H9 (cell line): ENCODE measurements at regions not wholly inside any gene's neighbourhood (a gene's known extent, or its start where the extent isn't known, plus 50 kb on each side); places are given as distances from the start of the nearest gene placed in this dataset.

Experiments used
- DNase-seq: peaks from one replicate; pipeline ENCODE4 v3.0.0-alpha.2; 2017
- H2AFZ ChIP-seq: one replicate; pipeline ENCODE4 v1.6.1; 2013; ENCODE audit warnings: mild to moderate bottlenecking, low read length, control low read depth, moderate library complexity
- H2AK5ac ChIP-seq: 2 replicates; pipeline ENCODE4 v1.6.1; 2013; ENCODE audit warnings: low read length, control low read depth, mixed read lengths; ENCODE audit not compliant: insufficient read length
- H2BK120ac ChIP-seq: one replicate; pipeline ENCODE4 v1.6.1; 2013; ENCODE audit warnings: low read depth, mild to moderate bottlenecking, low read length, control low read depth, inconsistent platforms; ENCODE audit not compliant: poor library complexity, severe bottlenecking
- H2BK12ac ChIP-seq: 2 replicates; pipeline ENCODE4 v1.6.1; 2013; ENCODE audit warnings: low read length, control low read depth, mixed read lengths, low read depth; ENCODE audit not compliant: insufficient read length
- H2BK15ac ChIP-seq: 2 replicates; pipeline ENCODE4 v1.6.1; 2013; ENCODE audit warnings: low read depth, low read length, control low read depth
- H2BK20ac ChIP-seq: one replicate; pipeline ENCODE4 v1.6.1; 2013; ENCODE audit warnings: low read depth, mild to moderate bottlenecking, low read length, control low read depth, inconsistent platforms; ENCODE audit not compliant: poor library complexity, severe bottlenecking
- H2BK5ac ChIP-seq: 2 replicates; pipeline ENCODE4 v1.6.1; 2013; ENCODE audit warnings: low read length, control low read depth, mixed read lengths; ENCODE audit not compliant: insufficient read length
- H3K14ac ChIP-seq: 2 replicates; pipeline ENCODE4 v1.6.1; 2013; ENCODE audit warnings: low read length, control low read depth; ENCODE audit not compliant: insufficient read depth
- H3K18ac ChIP-seq: 2 replicates; pipeline ENCODE4 v1.6.1; 2013; ENCODE audit warnings: low read depth, mild to moderate bottlenecking, mixed read lengths, low read length, control low read depth; ENCODE audit not compliant: insufficient read length
- H3K23ac ChIP-seq: 2 replicates; pipeline ENCODE4 v1.6.1; 2013; ENCODE audit warnings: low read length, control low read depth, mixed read lengths, low read depth; ENCODE audit not compliant: insufficient read length
- H3K23me2 ChIP-seq: 2 replicates; pipeline ENCODE4 v1.6.1; 2013; ENCODE audit warnings: low read depth, mild to moderate bottlenecking, mixed read lengths, low read length, control low read depth; ENCODE audit not compliant: insufficient read length, poor library complexity, severe bottlenecking
- H3K27ac ChIP-seq: 2 replicates; pipeline ENCODE4 v1.5.1; 2013; ENCODE audit warnings: low read length, control low read depth, mixed read lengths, low read depth; ENCODE audit not compliant: insufficient read length
- H3K27me3 ChIP-seq: 2 replicates; pipeline ENCODE4 v1.6.1; 2013; ENCODE audit warnings: low read length, control low read depth, inconsistent platforms; ENCODE audit not compliant: insufficient read depth
- H3K4ac ChIP-seq: 2 replicates; pipeline ENCODE4 v1.6.1; 2013; ENCODE audit warnings: low read depth, mild to moderate bottlenecking, control low read depth, inconsistent platforms, low read length, moderate library complexity
- H3K4me1 ChIP-seq: 2 replicates; pipeline ENCODE4 v1.6.1; 2013; ENCODE audit warnings: low read length, control low read depth, inconsistent platforms; ENCODE audit not compliant: insufficient read depth
- H3K4me2 ChIP-seq: 2 replicates; pipeline ENCODE4 v1.6.1; 2013; ENCODE audit warnings: low read length, control low read depth, mixed read lengths; ENCODE audit not compliant: insufficient read length, insufficient read depth
- H3K56ac ChIP-seq: 2 replicates; pipeline ENCODE4 v1.6.1; 2013; ENCODE audit warnings: low read depth, mild to moderate bottlenecking, mixed read lengths, low read length, control low read depth; ENCODE audit not compliant: insufficient read length
- H3K79me1 ChIP-seq: 2 replicates; pipeline ENCODE4 v1.6.1; 2013; ENCODE audit warnings: low read depth, mild to moderate bottlenecking, moderate library complexity, low read length, control low read depth, inconsistent platforms; ENCODE audit not compliant: insufficient read depth, poor library complexity, severe bottlenecking
- H3K79me2 ChIP-seq: 2 replicates; pipeline ENCODE4 v1.6.1; 2013; ENCODE audit warnings: low read length, control low read depth, inconsistent platforms; ENCODE audit not compliant: insufficient read depth
- H3K9ac ChIP-seq: 2 replicates; pipeline ENCODE4 v1.6.1; 2013; ENCODE audit warnings: low read length, control low read depth, mixed read lengths; ENCODE audit not compliant: insufficient read length; ENCODE audit errors: extremely low read depth
- H3K9me3 ChIP-seq: one replicate; pipeline ENCODE4 v1.6.1; 2013; ENCODE audit warnings: low read depth, low read length, inconsistent platforms; ENCODE audit not compliant: control insufficient read depth
- H3T11ph ChIP-seq: one replicate; pipeline ENCODE4 v1.6.1; 2013; ENCODE audit warnings: mild to moderate bottlenecking, low read length, control low read depth, inconsistent platforms
- H4K20me1 ChIP-seq: one replicate; pipeline ENCODE4 v1.6.1; 2013; ENCODE audit not compliant: control insufficient read depth, insufficient read length, insufficient read depth
- H4K5ac ChIP-seq: 2 replicates; pipeline ENCODE4 v1.6.1; 2013; ENCODE audit warnings: low read depth, mild to moderate bottlenecking, mixed read lengths, low read length, control low read depth; ENCODE audit not compliant: insufficient read length
- H4K8ac ChIP-seq: replicated peaks from 2 replicates; pipeline ENCODE4 v1.6.1; 2013; ENCODE audit warnings: low read length, control low read depth, mixed read lengths, low read depth; ENCODE audit not compliant: insufficient read length
- H4K91ac ChIP-seq: 2 replicates; pipeline ENCODE4 v1.6.1; 2013; ENCODE audit warnings: low read depth, mild to moderate bottlenecking, moderate library complexity, mixed read lengths, low read length, control low read depth; ENCODE audit not compliant: insufficient read length
- H3K27ac Mint-ChIP-seq, 3 experiments: 2 replicates in 2 of 3; 3 replicates in 1 of 3; pipeline ENCODE4 v1.8.0; 2020 to 2021; ENCODE audit warnings: mixed read lengths in 3 of 3, mild to moderate bottlenecking in 1 of 3, moderate library complexity in 1 of 3
- H3K27me3 Mint-ChIP-seq: 2 replicates; pipeline ENCODE4 v1.8.0; 2021; ENCODE audit warnings: low read depth, mild to moderate bottlenecking, moderate library complexity, mixed read lengths
- H3K36me3 Mint-ChIP-seq, 3 experiments: 2 replicates in 2 of 3; 3 replicates in 1 of 3; pipeline ENCODE4 v1.8.0; 2020 to 2021; ENCODE audit warnings: low read depth in 3 of 3, mixed read lengths in 3 of 3; ENCODE audit not compliant: insufficient read depth in 1 of 3
- H3K4me1 Mint-ChIP-seq, 2 experiments: 2 replicates each; pipeline ENCODE4 v1.8.0; 2020; ENCODE audit warnings: mixed read lengths in 2 of 2
- H3K4me3 Mint-ChIP-seq, 2 experiments: 2 replicates in 1 of 2; 3 replicates in 1 of 2; pipeline ENCODE4 v1.8.0; 2020 to 2021; ENCODE audit warnings: mild to moderate bottlenecking in 2 of 2, mixed read lengths in 2 of 2, moderate library complexity in 1 of 2
- H3K9me3 Mint-ChIP-seq, 2 experiments: 2 replicates in 1 of 2; 3 replicates in 1 of 2; pipeline ENCODE4 v1.8.0; 2020; ENCODE audit warnings: mild to moderate bottlenecking in 2 of 2, mixed read lengths in 2 of 2, moderate library complexity in 1 of 2
- CTCF ChIP-seq: fragments of 200-600 bp; sonication (generic); conservative IDR thresholded peaks from 3 replicates; pipeline ENCODE4 v1.8.0; 2021; ENCODE audit warnings: antibody characterized with exemption, mild to moderate bottlenecking
- WGBS: extraction: QIAGEN DNeasy Blood & Tissue Kit; methylation state at CpG from one replicate; pipeline ENCODE4 v1.1.7; 2013; ENCODE audit warnings: missing lambda C conversion rate, low lambda C conversion rate, mixed read lengths; ENCODE audit not compliant: insufficient read length; ENCODE audit errors: extremely low coverage; 5-methylcytosine and 5-hydroxymethylcytosine counted together

GRCh38 chr6:112581015-112581414, 233.9 kb downstream of the RFPL4B start:
- no peak overlapping the region for H3K18ac ChIP-seq
- TF ChIP-seq CTCF, result no peak
- Mint-ChIP-seq H3K4me3 (no peak overlapping the region), H3K9me3 (peaks cover 0 to 4% of the 10 kb centered on the region in 2 experiments; a peak in 1 of 5 replicates), H3K4me1 (no peaks in the 10 kb centered on the region), H3K36me3 (no peaks in the 10 kb centered on the region), H3K27ac (no peak overlapping the region), H3K27me3 (no peaks in the 10 kb centered on the region)
- H4K91ac ChIP-seq, result no peak overlapping the region
- no peaks in the 10 kb centered on the region for H3K23me2 ChIP-seq
- no peaks in the 10 kb centered on the region for H3K4me1 ChIP-seq
- no peak overlapping the region for H3K9ac ChIP-seq
- no peak overlapping the region for H3K56ac ChIP-seq
- H3K79me2 ChIP-seq, result no peaks in the 10 kb centered on the region
- H3K14ac ChIP-seq, result no peak overlapping the region
- H3K9me3 ChIP-seq, result no peaks in the 10 kb centered on the region
- H3K23ac ChIP-seq, result no peak overlapping the region
- no peak overlapping the region for H2BK15ac ChIP-seq
- H2AFZ ChIP-seq, result no peak overlapping the region
- H3T11ph ChIP-seq, result no peak overlapping the region
- H4K5ac ChIP-seq, result no peak overlapping the region
- no peaks in the 10 kb centered on the region for H3K79me1 ChIP-seq
- H3K4me2 ChIP-seq, result no peak overlapping the region
- H2BK12ac ChIP-seq, result no peak overlapping the region
- no peak overlapping the region for H2BK120ac ChIP-seq
- no peak overlapping the region for H2BK5ac ChIP-seq
- H3K27ac ChIP-seq, result no peak overlapping the region
- WGBS, result no CpG with 5 or more reads among the region's 1 CpG
- no peaks in the 10 kb centered on the region for H3K27me3 ChIP-seq
- no peak overlapping the region for H4K8ac ChIP-seq
- no peak overlapping the region for H3K4ac ChIP-seq
- no peak overlapping the region for H2AK5ac ChIP-seq
- no peak for DNase-seq
- H4K20me1 ChIP-seq, result no peaks in the 10 kb centered on the region
- no peak overlapping the region for H2BK20ac ChIP-seq
